Stomach (tissue), 8 donors: ENCODE measurements at regions not wholly inside any gene's neighbourhood (a gene's known extent, or its start where the extent isn't known, plus 50 kb on each side); places are given as distances from the start of the nearest gene placed in this dataset.

Experiments
- DNase-seq, 2 donors: peaks; one replicate each; pipeline versions ENCODE4 v3.0.0 to v3.0.0-alpha.2; 2013 to 2019
- H3K27ac ChIP-seq, 5 donors: fragments of 200-600 bp in 4 of 5; sonication (generic) in 4 of 5; one replicate each; pipeline ENCODE4 v1.5.1; 2013 to 2019; ENCODE audit warnings: mild to moderate bottlenecking in 1 of 5, moderate library complexity in 1 of 5
- H3K27me3 ChIP-seq, 3 donors: fragments of 200-600 bp; sonication (generic); one replicate each; pipeline ENCODE4 v1.5.1; 2017 to 2019; ENCODE audit warnings: mixed run types in 1 of 3
- H3K36me3 ChIP-seq, 4 donors: fragments of 200-600 bp; sonication (generic); 1 replicate in 3 of 4; 2 replicates in 1 of 4; pipeline ENCODE4 v1.5.1; 2016 to 2019
- H3K4me1 ChIP-seq, 4 donors: fragments of 200-600 bp; sonication (generic); one replicate each; pipeline ENCODE4 v1.5.1; 2016 to 2019
- H3K4me3 ChIP-seq, 4 donors: fragments of 200-600 bp; sonication (generic) in 3 of 4; one replicate each; pipeline ENCODE4 v1.5.1; 2016 to 2019; ENCODE audit warnings: mild to moderate bottlenecking in 1 of 4
- H3K9me3 ChIP-seq, 4 donors: fragments of 200-600 bp; sonication (generic); one replicate each; pipeline ENCODE4 v1.5.1; 2016 to 2019
- CTCF ChIP-seq, 7 experiments: fragments of 450-650 bp in 4 of 7; fragments of 200-600 bp in 3 of 7; sonication (generic) in 3 of 7; IDR thresholded peaks; one replicate each; pipeline ENCODE4 v1.5.1; 2016 to 2019; ENCODE audit warnings: antibody characterized with exemption in 7 of 7, control low read depth in 2 of 7, mild to moderate bottlenecking in 1 of 7
- EP300 ChIP-seq: sonication (generic); formaldehyde crosslinking; IDR thresholded peaks from one replicate; pipeline ENCODE4 v1.6.1; 2017; ENCODE audit warnings: antibody characterized with exemption
- POLR2A ChIP-seq, 4 donors: fragments of 450-650 bp; IDR thresholded peaks; one replicate each; pipeline ENCODE4 v1.6.1; 2016; ENCODE audit warnings: antibody characterized with exemption in 4 of 4, control low read depth in 2 of 4, mild to moderate bottlenecking in 1 of 4, moderate library complexity in 1 of 4
- POLR2AphosphoS5 ChIP-seq, 3 donors: sonication (generic); formaldehyde crosslinking; IDR thresholded peaks; one replicate each; pipeline ENCODE4 v1.6.1; 2016; ENCODE audit warnings: antibody characterized with exemption in 3 of 3
- WGBS, 5 donors: extraction: QIAGEN DNeasy Blood & Tissue Kit in 3 of 5; methylation state at CpG; one replicate each; pipeline versions ENCODE4 v1.1.5 to v1.1.7; 2013 to 2018; 5-methylcytosine and 5-hydroxymethylcytosine counted together
- intact Hi-C: fragments of 100-400 bp; cut with DNase I; formaldehyde crosslinking; loops from one replicate; pipeline ENCODE4 v1.15.1; 2023; ENCODE audit warnings: low total_unique reads
- donor health status: healthy with polysubstance abuse.
- donor health status: Bipolar disorder and iron deficiency.
- donor health status: healthy.

- intact Hi-C loops = no loop called here
- Histone ChIP-seq H3K27ac (no peak overlapping the region), H3K9me3 (no peaks in the 10 kb centered on the region), H3K4me3 (no peak overlapping the region), H3K27me3 (no peaks in the 10 kb centered on the region), H3K36me3 (no peaks in the 10 kb centered on the region), H3K4me1 (no peaks in the 10 kb centered on the region)
- TF ChIP-seq CTCF (IDR thresholded peaks at IDR 0.05) (no peak), EP300 (no peak), POLR2A (IDR thresholded peaks at IDR 0.05) (no peak), POLR2AphosphoS5 (IDR thresholded peaks at IDR 0.05) (no peak)
- no peak for DNase-seq
- whole genome bisulfite sequencing, 5 donors = 70 to 78% (median 76%) methylated on average over 6 of the region's 6 CpGs
These were observed 1314.6 kb upstream of the GBE1 start for GRCh38 chr3:83076041-83076440.

- H3K27me3 ChIP-seq = no peaks in the 10 kb centered on the region
- H3K36me3 ChIP-seq = no peaks in the 10 kb centered on the region
- DNase-seq = no peak
- no peak overlapping the region for H3K27ac ChIP-seq
- intact Hi-C loops = no loop called here
- H3K9me3 ChIP-seq = no peaks in the 10 kb centered on the region
- TF ChIP-seq POLR2AphosphoS5 (IDR thresholded peaks at IDR 0.05) (no peak), EP300 (no peak), CTCF (IDR thresholded peaks at IDR 0.05) (no peak), POLR2A (IDR thresholded peaks at IDR 0.05) (no peak)
- H3K4me1 ChIP-seq = no peaks in the 10 kb centered on the region
- H3K4me3 ChIP-seq = no peak overlapping the region
These were observed 1313.0 kb upstream of the GBE1 start for GRCh38 chr3:83074485-83074884.

GRCh38 chr3:83065851-83066460 is 1304.5 kb upstream of the GBE1 start:
- DNase-seq = no peak
- no peak overlapping the region for H3K27ac ChIP-seq
- no peaks in the 10 kb centered on the region for H3K4me1 ChIP-seq
- H3K9me3 ChIP-seq = peaks cover 0 to 20% (median 13%) of the 10 kb centered on the region in 4 donors
- H3K27me3 ChIP-seq = no peaks in the 10 kb centered on the region
- no peak for TF ChIP-seq POLR2A (IDR thresholded peaks at IDR 0.05)
- no peak for TF ChIP-seq CTCF (IDR thresholded peaks at IDR 0.05)
- no peak for TF ChIP-seq EP300
- TF ChIP-seq POLR2AphosphoS5 (IDR thresholded peaks at IDR 0.05) = no peak
- no peaks in the 10 kb centered on the region for H3K36me3 ChIP-seq
- intact Hi-C loops = no loop called here
- H3K4me3 ChIP-seq = no peak overlapping the region
- WGBS, 5 donors = 45 to 59% (median 55%) methylated on average over 2 of the region's 2 CpGs

- intact Hi-C loops = no loop called here
- Histone ChIP-seq H3K36me3 (no peaks in the 10 kb centered on the region), H3K4me3 (no peak overlapping the region), H3K9me3 (peaks cover 0 to 25% (median 16%) of the 10 kb centered on the region in 4 donors), H3K27ac (no peak overlapping the region), H3K27me3 (no peaks in the 10 kb centered on the region), H3K4me1 (no peaks in the 10 kb centered on the region)
- TF ChIP-seq POLR2AphosphoS5 (IDR thresholded peaks at IDR 0.05) = no peak
- TF ChIP-seq CTCF (IDR thresholded peaks at IDR 0.05) = no peak
- no peak for TF ChIP-seq EP300
- no peak for TF ChIP-seq POLR2A (IDR thresholded peaks at IDR 0.05)
- 59 to 70% (median 64%) methylated on average over 2 of the region's 2 CpGs for WGBS, 5 donors
- DNase-seq = no peak
These were observed 1302.0 kb upstream of the GBE1 start for GRCh38 chr3:83063446-83063845.
